Panc1 (cell line): ENCODE measurements at regions not wholly inside any gene's neighbourhood (a gene's known extent, or its start where the extent isn't known, plus 50 kb on each side); places are given as distances from the start of the nearest gene placed in this dataset.

Experiments used
- ATAC-seq: fragments of 200-7000 bp; cut with Tn5 transposase; 2 replicates; pipeline ENCODE4 v1.9.1; 2020; ENCODE audit warnings: mild to moderate bottlenecking, moderate library complexity
- BruUV-seq: library from RNA; stranded (reverse); fragments of 400-500 nt; replicated peaks from 2 replicates; lab custom pipeline; 2021; lab: Mats Ljungman, UMichigan
- CTCF ChIA-PET: fragments of 300-600 bp; sonication (Branson Sonifier 250); formaldehyde crosslinking; loops from one replicate; lab custom pipeline; 2022; ENCODE audit warnings: antibody characterized with exemption; lab: Charles Lee
- POLR2A ChIA-PET: fragments of 300-600 bp; sonication (Branson Sonifier 250); formaldehyde crosslinking; loops from one replicate; lab custom pipeline; 2022; ENCODE audit warnings: antibody characterized with exemption; lab: Charles Lee
- DNase-seq: peaks from one replicate; pipeline ENCODE4 v3.0.0-alpha.2; 2010; ENCODE audit warnings: low read depth, low spot score
- H3K27ac ChIP-seq: 2 replicates; pipeline ENCODE4 v1.5.1; 2011; ENCODE audit warnings: mild to moderate bottlenecking, low read length, inconsistent platforms
- H3K27me3 ChIP-seq: fragments of 200-500 bp; sonication (Bioruptor generic); 2 replicates; pipeline ENCODE4 v1.6.0; 2014; ENCODE audit warnings: low read length, inconsistent platforms; ENCODE audit not compliant: control insufficient read depth, insufficient read depth
- H3K36me3 ChIP-seq: fragments of 200-500 bp; sonication (Bioruptor generic); 2 replicates; pipeline ENCODE4 v1.5.1; 2014; ENCODE audit warnings: inconsistent platforms, mild to moderate bottlenecking, low read length, moderate library complexity; ENCODE audit not compliant: control insufficient read depth, insufficient read depth
- H3K4me1 ChIP-seq: 2 replicates; pipeline ENCODE4 v1.5.1; 2011; ENCODE audit warnings: inconsistent platforms, mild to moderate bottlenecking, low read length, moderate library complexity; ENCODE audit not compliant: control insufficient read depth, insufficient read depth
- H3K4me3 ChIP-seq, 2 experiments: 2 replicates each; pipeline ENCODE4 v1.5.1; 2011 to 2012; ENCODE audit warnings: low read depth in 2 of 2, low read length in 2 of 2, mild to moderate bottlenecking in 2 of 2, inconsistent platforms in 1 of 2, moderate library complexity in 1 of 2
- H3K9me3 ChIP-seq: fragments of 200-500 bp; sonication (Bioruptor generic); 2 replicates; pipeline ENCODE4 v1.5.1; 2014; ENCODE audit warnings: low read depth, mild to moderate bottlenecking, inconsistent platforms, low read length, moderate library complexity; ENCODE audit not compliant: control insufficient read depth, insufficient read depth
- POLR2AphosphoS5 ChIP-seq: IDR thresholded peaks from 2 replicates; pipeline ENCODE4 v1.6.1; 2012; ENCODE audit warnings: mild to moderate bottlenecking, low read depth, low read length, moderate library complexity
- SIN3A ChIP-seq: IDR thresholded peaks from 2 replicates; pipeline ENCODE4 v1.6.1; 2012; ENCODE audit warnings: low read depth, mild to moderate bottlenecking, low read length, moderate library complexity, borderline replicate concordance; ENCODE audit not compliant: insufficient read depth
- TCF7L2 ChIP-seq: IDR thresholded peaks from 2 replicates; pipeline ENCODE4 v1.6.1; 2011; ENCODE audit warnings: mild to moderate bottlenecking, low read depth, low read length, inconsistent platforms
- in situ Hi-C: cut with HindIII; loops from 2 replicates; pipeline ENCODE4 v1.10.0; 2016; ENCODE audit warnings: low sequenced_read_pairs, low pct_unique_long_range_greater_than_20kb
- intact Hi-C: fragments of 100-400 bp; cut with micrococcal nuclease; formaldehyde crosslinking; loops from one replicate; pipeline ENCODE4 v1.10.0; 2022; ENCODE audit not compliant: unreplicated experiment
- TF ChIP-seq, protein P1 (sequence below): fragments of 450-650 bp; IDR thresholded peaks from 2 replicates; pipeline ENCODE4 v1.5.1; 2017; ENCODE audit warnings: mild to moderate bottlenecking
- TF ChIP-seq, protein P2 (sequence below), 2 experiments: IDR thresholded peaks; 2 replicates each; pipeline ENCODE4 v1.6.1; 2011 to 2012; ENCODE audit warnings: low read depth in 2 of 2, control low read depth in 1 of 2, low read length in 1 of 2, mild to moderate bottlenecking in 1 of 2, moderate library complexity in 1 of 2; ENCODE audit not compliant: insufficient read depth in 1 of 2

GRCh38 chr15:93331545-93332167, 242.6 kb upstream of the RGMA start:
- ChIA-PET POLR2A (no interaction called here), CTCF (no interaction called here)
- Histone ChIP-seq H3K36me3 (no peaks in the 10 kb centered on the region), H3K27ac (no peak overlapping the region), H3K9me3 (no peaks in the 10 kb centered on the region), H3K4me3 (no peak overlapping the region), H3K27me3 (no peaks in the 10 kb centered on the region), H3K4me1 (no peaks in the 10 kb centered on the region)
- intact Hi-C loops (no loop called here), in situ Hi-C loops (no loop called here)
- no TSS peak for BruUV-seq
- DNase-seq, result no peak
- TF ChIP-seq TCF7L2 (no peak), SIN3A (no peak), POLR2AphosphoS5 (no peak)
- TF ChIP-seq, protein P1, sequence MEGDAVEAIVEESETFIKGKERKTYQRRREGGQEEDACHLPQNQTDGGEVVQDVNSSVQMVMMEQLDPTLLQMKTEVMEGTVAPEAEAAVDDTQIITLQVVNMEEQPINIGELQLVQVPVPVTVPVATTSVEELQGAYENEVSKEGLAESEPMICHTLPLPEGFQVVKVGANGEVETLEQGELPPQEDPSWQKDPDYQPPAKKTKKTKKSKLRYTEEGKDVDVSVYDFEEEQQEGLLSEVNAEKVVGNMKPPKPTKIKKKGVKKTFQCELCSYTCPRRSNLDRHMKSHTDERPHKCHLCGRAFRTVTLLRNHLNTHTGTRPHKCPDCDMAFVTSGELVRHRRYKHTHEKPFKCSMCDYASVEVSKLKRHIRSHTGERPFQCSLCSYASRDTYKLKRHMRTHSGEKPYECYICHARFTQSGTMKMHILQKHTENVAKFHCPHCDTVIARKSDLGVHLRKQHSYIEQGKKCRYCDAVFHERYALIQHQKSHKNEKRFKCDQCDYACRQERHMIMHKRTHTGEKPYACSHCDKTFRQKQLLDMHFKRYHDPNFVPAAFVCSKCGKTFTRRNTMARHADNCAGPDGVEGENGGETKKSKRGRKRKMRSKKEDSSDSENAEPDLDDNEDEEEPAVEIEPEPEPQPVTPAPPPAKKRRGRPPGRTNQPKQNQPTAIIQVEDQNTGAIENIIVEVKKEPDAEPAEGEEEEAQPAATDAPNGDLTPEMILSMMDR, result no peak
- TF ChIP-seq, protein P2, sequence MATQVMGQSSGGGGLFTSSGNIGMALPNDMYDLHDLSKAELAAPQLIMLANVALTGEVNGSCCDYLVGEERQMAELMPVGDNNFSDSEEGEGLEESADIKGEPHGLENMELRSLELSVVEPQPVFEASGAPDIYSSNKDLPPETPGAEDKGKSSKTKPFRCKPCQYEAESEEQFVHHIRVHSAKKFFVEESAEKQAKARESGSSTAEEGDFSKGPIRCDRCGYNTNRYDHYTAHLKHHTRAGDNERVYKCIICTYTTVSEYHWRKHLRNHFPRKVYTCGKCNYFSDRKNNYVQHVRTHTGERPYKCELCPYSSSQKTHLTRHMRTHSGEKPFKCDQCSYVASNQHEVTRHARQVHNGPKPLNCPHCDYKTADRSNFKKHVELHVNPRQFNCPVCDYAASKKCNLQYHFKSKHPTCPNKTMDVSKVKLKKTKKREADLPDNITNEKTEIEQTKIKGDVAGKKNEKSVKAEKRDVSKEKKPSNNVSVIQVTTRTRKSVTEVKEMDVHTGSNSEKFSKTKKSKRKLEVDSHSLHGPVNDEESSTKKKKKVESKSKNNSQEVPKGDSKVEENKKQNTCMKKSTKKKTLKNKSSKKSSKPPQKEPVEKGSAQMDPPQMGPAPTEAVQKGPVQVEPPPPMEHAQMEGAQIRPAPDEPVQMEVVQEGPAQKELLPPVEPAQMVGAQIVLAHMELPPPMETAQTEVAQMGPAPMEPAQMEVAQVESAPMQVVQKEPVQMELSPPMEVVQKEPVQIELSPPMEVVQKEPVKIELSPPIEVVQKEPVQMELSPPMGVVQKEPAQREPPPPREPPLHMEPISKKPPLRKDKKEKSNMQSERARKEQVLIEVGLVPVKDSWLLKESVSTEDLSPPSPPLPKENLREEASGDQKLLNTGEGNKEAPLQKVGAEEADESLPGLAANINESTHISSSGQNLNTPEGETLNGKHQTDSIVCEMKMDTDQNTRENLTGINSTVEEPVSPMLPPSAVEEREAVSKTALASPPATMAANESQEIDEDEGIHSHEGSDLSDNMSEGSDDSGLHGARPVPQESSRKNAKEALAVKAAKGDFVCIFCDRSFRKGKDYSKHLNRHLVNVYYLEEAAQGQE (IDR thresholded peaks at IDR 0.05; ENCODE audit: insufficient read depth in 1 of 2, low read depth in 2 of 2, low read length in 1 of 2), result no peak
- no peak for ATAC-seq

DNA sequence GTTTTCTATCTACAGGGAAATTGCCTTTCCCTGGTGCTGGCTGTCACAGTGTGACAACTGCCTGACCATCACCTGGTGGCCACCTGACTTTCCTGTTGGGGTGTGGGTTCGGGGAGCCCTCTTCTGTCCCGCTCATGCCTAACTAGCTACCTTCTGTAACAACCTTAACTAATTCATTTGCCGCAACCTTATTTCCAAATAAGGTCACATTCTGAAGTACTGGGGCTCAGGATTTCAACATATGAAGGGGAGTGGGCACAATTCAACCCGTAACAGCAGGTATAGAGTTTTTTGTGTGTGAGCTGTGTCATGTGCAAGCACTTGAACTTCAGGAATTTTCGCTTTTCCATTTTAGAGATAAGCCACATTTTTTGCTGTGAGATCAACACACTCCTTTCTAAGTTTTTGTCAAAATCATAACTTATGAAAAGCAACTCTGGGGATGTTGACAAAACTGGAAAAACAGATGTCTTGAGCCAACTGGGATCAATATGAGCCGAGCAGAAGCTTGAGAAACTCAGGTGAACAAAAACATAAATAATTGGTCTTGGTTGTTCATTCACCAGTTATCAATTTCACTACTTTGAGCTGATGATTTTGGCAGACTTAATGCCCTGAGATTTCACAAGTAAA, 242.0 kb upstream of the RGMA start:
- Histone ChIP-seq H3K27me3 (no peaks in the 10 kb centered on the region), H3K4me3 (no peak overlapping the region), H3K36me3 (no peaks in the 10 kb centered on the region), H3K9me3 (no peaks in the 10 kb centered on the region), H3K27ac (no peak overlapping the region), H3K4me1 (no peaks in the 10 kb centered on the region)
- in situ Hi-C loops (no loop called here), intact Hi-C loops (no loop called here)
- ATAC-seq (no peak), DNase-seq (no peak)
- POLR2A ChIA-PET, result no interaction called here
- CTCF ChIA-PET, result no interaction called here
- TF ChIP-seq POLR2AphosphoS5, result no peak
- TF ChIP-seq TCF7L2, result no peak
- TF ChIP-seq SIN3A, result no peak
- TF ChIP-seq, protein P1, result no peak
- TF ChIP-seq, protein P2 (IDR thresholded peaks at IDR 0.05; ENCODE audit: insufficient read depth in 1 of 2, low read depth in 2 of 2, low read length in 1 of 2), result no peak
- BruUV-seq, result no TSS peak
